ENCODE measurements at regions not wholly inside any gene's neighbourhood (a gene's known extent, or its start where the extent isn't known, plus 50 kb on each side); places are given as distances from the start of the nearest gene placed in this dataset.
"Not testable (repeated sequence)": the region's sequence is repeated elsewhere in the genome, so short reads cannot be mapped to it uniquely, and the experiment has no call there.

DNA sequence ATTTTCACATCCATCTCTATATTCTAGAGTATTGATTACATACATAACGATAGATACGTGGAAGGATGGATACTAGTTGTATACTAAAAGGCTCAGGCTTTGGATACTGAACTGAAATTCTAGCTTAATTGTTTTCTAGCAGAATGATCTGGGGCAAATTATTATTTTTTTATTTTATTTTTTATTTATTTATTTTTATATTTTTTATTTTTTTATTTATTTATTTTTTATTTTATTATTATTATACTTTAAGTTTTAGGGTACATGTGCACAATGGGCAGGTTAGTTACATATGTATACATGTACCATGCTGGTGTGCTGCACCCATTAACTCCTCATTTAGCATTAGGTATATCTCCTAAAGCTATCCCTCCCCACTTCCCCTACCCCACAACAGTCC lies 432.6 kb upstream of the GRM7 start:
- not testable (repeated sequence) for H3K4me3 ChIP-seq (ENCODE audit: low read length in 2 of 2); H3K4me1 ChIP-seq (ENCODE audit: control insufficient read depth in 2 of 2, insufficient read depth in 2 of 2, low read length in 2 of 2); H3K27ac ChIP-seq (ENCODE audit: low read depth in 2 of 2, low read length in 2 of 2); H3K27me3 ChIP-seq (ENCODE audit: control insufficient read depth in 2 of 2, insufficient read depth in 2 of 2, low read length in 2 of 2); H3K9me3 ChIP-seq (ENCODE audit: control insufficient read depth in 2 of 2, low read length in 2 of 2); H3K36me3 ChIP-seq (ENCODE audit: control insufficient read depth in 2 of 2, insufficient read depth in 2 of 2, low read length in 2 of 2); H3K9ac ChIP-seq (ENCODE audit: low read depth in 1 of 2, low read length in 2 of 2)

DNA sequence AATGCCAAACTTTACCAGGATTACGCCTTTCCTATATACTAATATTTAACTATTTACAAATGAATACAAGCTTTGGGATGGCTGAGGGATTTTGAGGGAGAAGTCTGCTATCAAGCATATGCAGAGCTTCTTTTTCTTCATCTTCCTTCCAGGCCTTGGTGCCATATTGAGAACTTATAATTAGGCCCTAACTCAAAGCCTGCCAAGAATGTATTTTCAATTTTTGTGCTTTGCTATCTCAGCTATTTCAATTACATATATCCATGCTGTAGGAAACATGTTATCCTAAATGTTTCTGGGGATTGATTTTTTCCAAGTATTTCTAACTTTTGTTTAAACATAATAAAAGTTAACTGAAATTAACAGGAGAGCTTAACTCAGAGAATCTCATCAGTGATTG lies 425.0 kb upstream of the GRM7 start:
- Histone ChIP-seq H3K4me1 (ENCODE audit: control insufficient read depth in 2 of 2, insufficient read depth in 2 of 2, low read length in 2 of 2) (no peaks in the 10 kb centered on the region), H3K27me3 (ENCODE audit: control insufficient read depth in 2 of 2, insufficient read depth in 2 of 2, low read length in 2 of 2) (no peaks in the 10 kb centered on the region), H3K36me3 (ENCODE audit: control insufficient read depth in 2 of 2, insufficient read depth in 2 of 2, low read length in 2 of 2) (no peaks in the 10 kb centered on the region), H3K27ac (ENCODE audit: low read depth in 2 of 2, low read length in 2 of 2) (no peak overlapping the region), H3K9me3 (ENCODE audit: control insufficient read depth in 2 of 2, low read length in 2 of 2) (no peaks in the 10 kb centered on the region), H3K9ac (ENCODE audit: low read depth in 1 of 2, low read length in 2 of 2) (no peak overlapping the region), H3K4me3 (ENCODE audit: low read length in 2 of 2) (no peak overlapping the region)

DNA sequence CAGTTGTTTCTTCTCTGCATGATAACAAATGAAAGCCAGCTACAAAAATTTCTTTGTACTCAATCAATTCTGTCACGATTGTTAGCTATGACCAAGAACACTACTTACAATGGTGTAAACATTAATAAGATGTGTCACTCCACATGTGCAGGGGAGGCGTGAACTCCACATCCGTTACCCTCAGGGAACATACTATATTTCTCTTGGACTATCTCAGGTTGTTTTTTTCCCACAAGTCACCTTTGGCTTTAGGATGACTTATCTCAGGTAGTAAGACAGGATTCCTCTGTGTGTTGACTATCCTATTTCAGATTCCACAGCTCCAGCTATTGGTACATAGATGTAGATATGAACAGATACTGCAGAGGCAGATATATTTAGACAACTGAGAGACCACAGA lies 423.3 kb upstream of the GRM7 start:
- H3K27ac ChIP-seq (ENCODE audit: low read depth in 2 of 2, low read length in 2 of 2) = no peak overlapping the region
- H3K27me3 ChIP-seq (ENCODE audit: control insufficient read depth in 2 of 2, insufficient read depth in 2 of 2, low read length in 2 of 2) = no peaks in the 10 kb centered on the region
- H3K4me1 ChIP-seq (ENCODE audit: control insufficient read depth in 2 of 2, insufficient read depth in 2 of 2, low read length in 2 of 2) = no peaks in the 10 kb centered on the region
- no peak overlapping the region for H3K4me3 ChIP-seq (ENCODE audit: low read length in 2 of 2)
- H3K36me3 ChIP-seq (ENCODE audit: control insufficient read depth in 2 of 2, insufficient read depth in 2 of 2, low read length in 2 of 2) = no peaks in the 10 kb centered on the region
- no peak overlapping the region for H3K9ac ChIP-seq (ENCODE audit: low read depth in 1 of 2, low read length in 2 of 2)
- no peaks in the 10 kb centered on the region for H3K9me3 ChIP-seq (ENCODE audit: control insufficient read depth in 2 of 2, low read length in 2 of 2)

DNA sequence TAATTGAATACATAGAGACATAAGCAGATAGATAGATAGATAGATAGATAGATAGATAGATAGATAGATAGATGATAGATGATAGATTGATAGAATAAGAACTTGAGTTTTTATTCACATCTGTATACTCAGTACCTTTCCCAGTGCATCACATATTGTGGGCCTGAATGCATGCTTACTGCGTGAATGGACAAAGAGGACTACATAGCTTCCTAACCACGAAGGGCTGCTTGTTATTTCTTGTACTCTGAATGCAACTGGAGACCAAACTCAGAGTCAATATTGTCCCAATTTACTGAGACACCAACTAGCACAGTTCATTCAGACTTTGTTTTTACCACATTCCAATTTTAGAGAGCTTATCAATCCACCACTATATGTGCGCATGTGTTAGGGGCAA lies 422.9 kb upstream of the GRM7 start:
- Histone ChIP-seq H3K36me3 (ENCODE audit: control insufficient read depth in 2 of 2, insufficient read depth in 2 of 2, low read length in 2 of 2) (no peaks in the 10 kb centered on the region), H3K9me3 (ENCODE audit: control insufficient read depth in 2 of 2, low read length in 2 of 2) (no peaks in the 10 kb centered on the region), H3K9ac (ENCODE audit: low read depth in 1 of 2, low read length in 2 of 2) (no peak overlapping the region), H3K27ac (ENCODE audit: low read depth in 2 of 2, low read length in 2 of 2) (no peak overlapping the region), H3K4me3 (ENCODE audit: low read length in 2 of 2) (no peak overlapping the region), H3K4me1 (ENCODE audit: control insufficient read depth in 2 of 2, insufficient read depth in 2 of 2, low read length in 2 of 2) (no peaks in the 10 kb centered on the region), H3K27me3 (ENCODE audit: control insufficient read depth in 2 of 2, insufficient read depth in 2 of 2, low read length in 2 of 2) (no peaks in the 10 kb centered on the region)

DNA sequence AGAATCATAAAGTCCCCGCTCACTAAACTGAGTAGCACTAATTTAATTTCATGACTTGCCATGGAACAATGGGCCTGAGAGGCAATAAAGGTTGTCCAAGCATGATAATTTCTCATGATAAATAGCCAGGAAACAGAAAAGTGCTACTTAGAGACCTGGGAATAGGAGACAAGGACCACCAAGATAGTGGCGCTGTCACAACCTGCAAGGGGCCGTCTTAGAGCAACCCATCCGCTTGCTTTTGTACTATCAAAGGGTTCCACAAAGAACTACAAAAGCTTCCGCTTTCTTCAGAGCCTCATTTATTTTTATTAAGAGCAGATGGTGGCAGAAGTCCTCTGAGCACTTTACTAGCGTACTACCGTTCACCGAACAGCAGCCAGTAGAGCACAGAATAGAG lies 421.7 kb upstream of the GRM7 start:
- Histone ChIP-seq H3K4me1 (ENCODE audit: control insufficient read depth in 2 of 2, insufficient read depth in 2 of 2, low read length in 2 of 2) (no peaks in the 10 kb centered on the region), H3K9me3 (ENCODE audit: control insufficient read depth in 2 of 2, low read length in 2 of 2) (no peaks in the 10 kb centered on the region), H3K9ac (ENCODE audit: low read depth in 1 of 2, low read length in 2 of 2) (no peak overlapping the region), H3K27ac (ENCODE audit: low read depth in 2 of 2, low read length in 2 of 2) (no peak overlapping the region), H3K4me3 (ENCODE audit: low read length in 2 of 2) (no peak overlapping the region), H3K27me3 (ENCODE audit: control insufficient read depth in 2 of 2, insufficient read depth in 2 of 2, low read length in 2 of 2) (no peaks in the 10 kb centered on the region), H3K36me3 (ENCODE audit: control insufficient read depth in 2 of 2, insufficient read depth in 2 of 2, low read length in 2 of 2) (no peaks in the 10 kb centered on the region)

DNA sequence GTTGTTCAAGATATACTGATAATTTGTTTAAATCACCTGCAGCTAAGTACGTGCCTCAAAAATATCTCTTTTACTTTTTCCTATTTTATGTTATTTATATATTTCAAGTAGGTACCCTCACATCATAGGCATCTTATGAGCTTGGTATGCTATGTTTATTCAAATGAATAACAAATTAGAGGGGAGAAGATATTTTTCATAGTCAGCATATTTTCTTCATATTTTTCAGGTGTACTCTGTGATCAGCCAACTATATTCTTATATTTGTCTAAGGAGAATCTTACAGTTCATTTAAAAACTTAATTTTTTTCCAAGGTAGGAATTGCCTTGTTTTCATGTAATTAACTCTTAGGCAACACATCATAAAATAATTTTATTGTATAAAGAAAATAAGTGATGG lies 421.1 kb upstream of the GRM7 start:
- H3K4me1 ChIP-seq (ENCODE audit: control insufficient read depth in 2 of 2, insufficient read depth in 2 of 2, low read length in 2 of 2) = no peaks in the 10 kb centered on the region
- H3K36me3 ChIP-seq (ENCODE audit: control insufficient read depth in 2 of 2, insufficient read depth in 2 of 2, low read length in 2 of 2) = no peaks in the 10 kb centered on the region
- H3K27me3 ChIP-seq (ENCODE audit: control insufficient read depth in 2 of 2, insufficient read depth in 2 of 2, low read length in 2 of 2) = no peaks in the 10 kb centered on the region
- no peak overlapping the region for H3K4me3 ChIP-seq (ENCODE audit: low read length in 2 of 2)
- H3K9me3 ChIP-seq (ENCODE audit: control insufficient read depth in 2 of 2, low read length in 2 of 2) = no peaks in the 10 kb centered on the region
- H3K27ac ChIP-seq (ENCODE audit: low read depth in 2 of 2, low read length in 2 of 2) = no peak overlapping the region
- no peak overlapping the region for H3K9ac ChIP-seq (ENCODE audit: low read depth in 1 of 2, low read length in 2 of 2)

DNA sequence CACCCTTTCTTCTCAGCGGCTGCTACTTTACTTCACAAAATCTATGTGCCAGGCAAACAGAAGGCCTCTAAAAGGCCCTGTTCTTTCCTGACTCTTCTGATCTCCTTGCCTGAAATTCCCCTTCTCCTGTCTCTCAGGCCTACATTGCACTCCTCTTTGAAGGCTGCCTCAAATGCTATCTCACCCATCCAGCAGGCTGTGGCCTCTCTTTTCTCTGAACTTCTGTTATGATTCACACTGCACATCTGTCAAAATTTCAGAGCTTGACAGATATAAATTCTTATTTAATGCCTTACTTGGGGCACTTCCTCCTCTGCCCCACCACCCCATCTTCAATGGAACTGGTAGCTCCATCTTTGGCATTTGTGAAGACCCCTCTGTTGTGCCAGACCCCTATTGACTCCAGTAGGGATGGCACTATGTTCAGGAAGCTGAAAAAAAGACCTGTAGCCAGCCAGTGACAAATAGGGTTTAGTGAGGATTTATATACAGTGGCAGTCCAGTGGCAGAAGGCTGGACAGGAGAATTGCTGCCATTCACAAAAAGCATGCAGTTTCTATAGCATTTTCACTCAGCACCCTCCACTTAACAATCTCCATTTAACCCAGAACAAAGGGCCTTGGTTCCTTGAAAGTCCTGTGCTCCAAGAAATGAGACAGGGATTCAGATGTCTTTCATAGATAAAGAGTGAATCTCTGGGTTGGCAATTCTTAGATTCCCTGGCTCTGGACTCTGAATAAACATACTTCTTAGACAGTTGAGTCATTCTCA lies 415.8 kb upstream of the GRM7 start:
- no peak overlapping the region for H3K27ac ChIP-seq (ENCODE audit: low read depth in 2 of 2, low read length in 2 of 2)
- H3K9ac ChIP-seq (ENCODE audit: low read depth in 1 of 2, low read length in 2 of 2) = no peak overlapping the region
- H3K9me3 ChIP-seq (ENCODE audit: control insufficient read depth in 2 of 2, low read length in 2 of 2) = no peaks in the 10 kb centered on the region
- H3K36me3 ChIP-seq (ENCODE audit: control insufficient read depth in 2 of 2, insufficient read depth in 2 of 2, low read length in 2 of 2) = no peaks in the 10 kb centered on the region
- H3K4me1 ChIP-seq (ENCODE audit: control insufficient read depth in 2 of 2, insufficient read depth in 2 of 2, low read length in 2 of 2) = no peaks in the 10 kb centered on the region
- H3K27me3 ChIP-seq (ENCODE audit: control insufficient read depth in 2 of 2, insufficient read depth in 2 of 2, low read length in 2 of 2) = no peaks in the 10 kb centered on the region
- no peak overlapping the region for H3K4me3 ChIP-seq (ENCODE audit: low read length in 2 of 2)

DNA sequence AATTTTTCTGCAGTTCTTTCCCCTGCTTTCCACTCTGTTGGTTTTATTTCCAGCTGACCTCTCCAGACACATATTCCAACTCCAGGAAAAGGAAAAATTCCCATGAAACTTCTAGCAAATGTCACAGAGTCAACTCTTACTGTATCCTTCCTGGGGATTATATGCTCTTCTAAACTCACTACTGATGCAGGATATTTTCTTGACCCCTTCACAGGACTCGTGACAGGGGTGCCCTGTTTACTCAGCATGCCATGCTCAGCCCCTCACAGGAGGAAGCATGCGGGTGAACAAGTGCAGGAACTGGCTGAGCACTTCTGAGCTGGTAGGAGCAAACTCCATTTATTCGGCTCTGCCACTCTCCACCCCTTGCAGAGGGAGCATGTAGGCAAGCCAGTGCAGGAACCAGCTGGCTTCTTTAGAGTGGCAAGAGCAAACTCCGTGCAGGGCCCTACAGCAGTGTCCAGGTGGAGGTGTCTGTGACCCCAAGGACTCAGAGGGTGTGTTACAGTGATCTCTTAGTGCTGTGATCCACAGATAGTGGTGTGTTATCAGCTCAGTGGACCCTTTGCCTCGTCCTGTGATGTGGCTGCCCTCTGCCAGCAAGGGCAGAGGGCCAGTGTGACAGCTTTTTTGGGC lies 413.6 kb upstream of the GRM7 start:
- H3K9me3 ChIP-seq (ENCODE audit: control insufficient read depth in 2 of 2, low read length in 2 of 2) = no peaks in the 10 kb centered on the region
- H3K4me1 ChIP-seq (ENCODE audit: control insufficient read depth in 2 of 2, insufficient read depth in 2 of 2, low read length in 2 of 2) = no peaks in the 10 kb centered on the region
- H3K27ac ChIP-seq (ENCODE audit: low read depth in 2 of 2, low read length in 2 of 2) = no peak overlapping the region
- H3K36me3 ChIP-seq (ENCODE audit: control insufficient read depth in 2 of 2, insufficient read depth in 2 of 2, low read length in 2 of 2) = no peaks in the 10 kb centered on the region
- H3K9ac ChIP-seq (ENCODE audit: low read depth in 1 of 2, low read length in 2 of 2) = no peak overlapping the region
- no peak overlapping the region for H3K4me3 ChIP-seq (ENCODE audit: low read length in 2 of 2)
- no peaks in the 10 kb centered on the region for H3K27me3 ChIP-seq (ENCODE audit: control insufficient read depth in 2 of 2, insufficient read depth in 2 of 2, low read length in 2 of 2)

DNA sequence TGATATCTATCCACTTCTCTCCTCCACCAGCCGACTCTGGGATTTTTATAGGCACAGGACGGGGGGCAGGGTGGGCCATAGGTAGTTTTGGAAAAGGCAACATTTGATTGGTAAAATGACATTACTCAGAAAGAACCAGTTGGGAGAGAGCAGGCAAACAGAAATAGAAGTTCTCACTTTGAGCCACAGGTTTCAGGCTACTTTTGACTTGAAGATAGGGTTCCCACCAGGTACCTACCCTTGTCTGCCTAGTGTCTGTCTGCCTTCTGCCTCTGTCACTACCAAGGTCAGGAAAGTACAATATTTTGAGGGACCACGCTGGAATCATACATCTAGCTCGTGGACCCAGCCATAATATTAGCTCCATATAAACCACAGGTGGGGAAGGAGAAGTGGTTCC lies 412.9 kb upstream of the GRM7 start:
- H3K27me3 ChIP-seq (ENCODE audit: control insufficient read depth in 2 of 2, insufficient read depth in 2 of 2, low read length in 2 of 2) = no peaks in the 10 kb centered on the region
- H3K9ac ChIP-seq (ENCODE audit: low read depth in 1 of 2, low read length in 2 of 2) = no peak overlapping the region
- no peaks in the 10 kb centered on the region for H3K9me3 ChIP-seq (ENCODE audit: control insufficient read depth in 2 of 2, low read length in 2 of 2)
- H3K36me3 ChIP-seq (ENCODE audit: control insufficient read depth in 2 of 2, insufficient read depth in 2 of 2, low read length in 2 of 2) = no peaks in the 10 kb centered on the region
- H3K4me3 ChIP-seq (ENCODE audit: low read length in 2 of 2) = no peak overlapping the region
- no peaks in the 10 kb centered on the region for H3K4me1 ChIP-seq (ENCODE audit: control insufficient read depth in 2 of 2, insufficient read depth in 2 of 2, low read length in 2 of 2)
- no peak overlapping the region for H3K27ac ChIP-seq (ENCODE audit: low read depth in 2 of 2, low read length in 2 of 2)

DNA sequence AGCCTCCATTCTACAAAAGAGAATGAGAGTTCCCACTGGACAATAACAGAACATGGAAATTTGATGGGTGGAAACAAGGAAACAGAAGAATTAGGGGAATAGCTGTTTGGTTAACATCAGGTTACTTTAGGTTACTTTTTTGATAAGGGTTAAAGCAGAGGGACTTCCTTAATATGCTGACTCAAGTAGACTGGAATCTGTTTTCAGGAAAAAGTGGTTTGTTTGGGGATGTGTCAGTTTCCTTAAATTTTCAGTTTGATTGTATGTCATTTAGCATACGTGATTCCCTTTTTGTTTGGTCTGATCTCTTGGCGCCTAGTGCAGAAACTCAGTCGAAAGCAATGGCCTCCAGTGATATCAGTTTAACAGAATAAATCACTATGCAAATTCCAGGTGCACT lies 411.8 kb upstream of the GRM7 start:
- Histone ChIP-seq H3K4me3 (ENCODE audit: low read length in 2 of 2) (no peak overlapping the region), H3K4me1 (ENCODE audit: control insufficient read depth in 2 of 2, insufficient read depth in 2 of 2, low read length in 2 of 2) (no peaks in the 10 kb centered on the region), H3K27ac (ENCODE audit: low read depth in 2 of 2, low read length in 2 of 2) (no peak overlapping the region), H3K9ac (ENCODE audit: low read depth in 1 of 2, low read length in 2 of 2) (no peak overlapping the region), H3K27me3 (ENCODE audit: control insufficient read depth in 2 of 2, insufficient read depth in 2 of 2, low read length in 2 of 2) (no peaks in the 10 kb centered on the region), H3K9me3 (ENCODE audit: control insufficient read depth in 2 of 2, low read length in 2 of 2) (no peaks in the 10 kb centered on the region), H3K36me3 (ENCODE audit: control insufficient read depth in 2 of 2, insufficient read depth in 2 of 2, low read length in 2 of 2) (no peaks in the 10 kb centered on the region)

Measured in mucosa of rectum (tissue), 2 donors.